ENCODE measurements at regions not wholly inside any gene's neighbourhood (a gene's known extent, or its start where the extent isn't known, plus 50 kb on each side); places are given as distances from the start of the nearest gene placed in this dataset.
"Not testable (repeated sequence)": the region's sequence is repeated elsewhere in the genome, so short reads cannot be mapped to it uniquely, and the experiment has no call there.

- not testable (repeated sequence) for H3K27me3 ChIP-seq (ENCODE audit: control insufficient read depth, insufficient read depth, low read length); H3K36me3 ChIP-seq (ENCODE audit: control insufficient read depth, insufficient read depth, low read length); H3K9me3 ChIP-seq (ENCODE audit: control insufficient read depth, insufficient read depth, low read depth, low read length); H3K4me1 ChIP-seq (ENCODE audit: control insufficient read depth, insufficient read depth, low read length); H3K4me3 ChIP-seq (ENCODE audit: low read depth, low read length); H3K9ac ChIP-seq (ENCODE audit: low read length); H3K27ac ChIP-seq (ENCODE audit: low read depth, low read length)
Measured at GRCh38 chr11:71167814-71168213, 84.6 kb downstream of the SHANK2 start.

- H3K9ac ChIP-seq (ENCODE audit: low read length): no peak overlapping the region
- no peaks in the 10 kb centered on the region for H3K36me3 ChIP-seq (ENCODE audit: control insufficient read depth, insufficient read depth, low read length)
- peaks cover 1% of the 10 kb centered on the region; the same call in 1 of the 2 replicates for H3K27me3 ChIP-seq (ENCODE audit: control insufficient read depth, insufficient read depth, low read length)
- H3K27ac ChIP-seq (ENCODE audit: low read depth, low read length): no peak overlapping the region
- H3K4me3 ChIP-seq (ENCODE audit: low read depth, low read length): no peak overlapping the region
- H3K4me1 ChIP-seq (ENCODE audit: control insufficient read depth, insufficient read depth, low read length): 0 out of 2 replicates have a peak, but pooled peaks cover 1% of the 10 kb centered on the region
- peaks cover 11% of the 10 kb centered on the region for H3K9me3 ChIP-seq (ENCODE audit: control insufficient read depth, insufficient read depth, low read depth, low read length)
Measured at GRCh38 chr11:71165771-71166170, 86.6 kb downstream of the SHANK2 start.

DNA sequence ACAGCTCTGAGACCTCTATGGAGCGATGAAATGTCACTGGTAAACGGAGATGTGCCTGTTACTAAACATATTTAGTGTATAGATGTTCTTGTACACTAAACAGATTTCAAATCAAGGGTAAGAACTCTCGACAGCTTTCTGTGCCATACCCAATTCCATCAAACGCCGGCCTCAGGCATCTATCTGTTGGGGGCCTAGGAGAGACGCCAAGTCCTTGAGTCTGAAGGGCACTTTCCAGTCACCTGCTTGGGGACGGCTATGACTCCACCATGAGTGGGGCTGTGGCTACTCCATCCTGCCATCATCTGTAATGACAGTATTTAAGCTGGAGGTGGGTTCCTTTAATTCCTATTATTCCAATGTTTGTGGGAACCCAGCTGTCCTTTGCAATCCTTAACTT lies 87.8 kb downstream of the SHANK2 start:
- Histone ChIP-seq H3K4me1 (ENCODE audit: control insufficient read depth, insufficient read depth, low read length) (no peaks in the 10 kb centered on the region), H3K36me3 (ENCODE audit: control insufficient read depth, insufficient read depth, low read length) (no peaks in the 10 kb centered on the region), H3K4me3 (ENCODE audit: low read depth, low read length) (no peak overlapping the region), H3K27me3 (ENCODE audit: control insufficient read depth, insufficient read depth, low read length) (peaks cover 9% of the 10 kb centered on the region; the same call in 1 of the 2 replicates), H3K9me3 (ENCODE audit: control insufficient read depth, insufficient read depth, low read depth, low read length) (peaks cover 8% of the 10 kb centered on the region), H3K9ac (ENCODE audit: low read length) (no peak overlapping the region), H3K27ac (ENCODE audit: low read depth, low read length) (no peak overlapping the region)

DNA sequence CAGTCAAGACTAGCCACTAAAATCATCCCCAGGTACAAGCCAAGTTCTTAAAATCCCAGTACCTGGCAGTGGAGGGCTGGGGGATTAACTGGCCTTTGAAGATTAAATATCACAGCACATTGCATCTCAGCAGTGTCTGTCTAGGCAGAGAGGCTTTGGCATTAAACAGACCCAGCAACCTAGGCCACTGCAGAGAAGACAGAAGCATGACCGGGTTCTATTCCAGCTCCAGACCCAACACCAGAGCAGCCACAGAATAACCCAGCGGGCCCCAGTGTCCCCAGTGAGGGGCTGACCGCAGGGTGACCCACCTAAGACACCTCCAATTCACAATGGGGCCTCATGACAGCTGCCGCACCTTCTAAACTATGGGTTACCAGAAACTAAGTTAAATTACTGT lies 88.2 kb downstream of the SHANK2 start:
- peaks cover 12% of the 10 kb centered on the region; the same call in 1 of the 2 replicates for H3K27me3 ChIP-seq (ENCODE audit: control insufficient read depth, insufficient read depth, low read length)
- H3K4me3 ChIP-seq (ENCODE audit: low read depth, low read length): no peak overlapping the region
- H3K9ac ChIP-seq (ENCODE audit: low read length): no peak overlapping the region
- H3K27ac ChIP-seq (ENCODE audit: low read depth, low read length): no peak overlapping the region
- H3K36me3 ChIP-seq (ENCODE audit: control insufficient read depth, insufficient read depth, low read length): no peaks in the 10 kb centered on the region
- H3K9me3 ChIP-seq (ENCODE audit: control insufficient read depth, insufficient read depth, low read depth, low read length): peaks cover 8% of the 10 kb centered on the region
- H3K4me1 ChIP-seq (ENCODE audit: control insufficient read depth, insufficient read depth, low read length): no peaks in the 10 kb centered on the region

- Histone ChIP-seq H3K36me3 (ENCODE audit: control insufficient read depth, insufficient read depth, low read length) (no peaks in the 10 kb centered on the region), H3K9me3 (ENCODE audit: control insufficient read depth, insufficient read depth, low read depth, low read length) (peaks cover 6% of the 10 kb centered on the region; the same call in 1 of the 2 replicates), H3K27ac (ENCODE audit: low read depth, low read length) (no peak overlapping the region), H3K9ac (ENCODE audit: low read length) (peak overlapping the region; percentile 58), H3K27me3 (ENCODE audit: control insufficient read depth, insufficient read depth, low read length) (peaks cover 19% of the 10 kb centered on the region; the same call in 1 of the 2 replicates), H3K4me3 (ENCODE audit: low read depth, low read length) (no peak overlapping the region), H3K4me1 (ENCODE audit: control insufficient read depth, insufficient read depth, low read length) (no peaks in the 10 kb centered on the region)
Measured at GRCh38 chr11:71163371-71163770, 89.0 kb downstream of the SHANK2 start.

DNA sequence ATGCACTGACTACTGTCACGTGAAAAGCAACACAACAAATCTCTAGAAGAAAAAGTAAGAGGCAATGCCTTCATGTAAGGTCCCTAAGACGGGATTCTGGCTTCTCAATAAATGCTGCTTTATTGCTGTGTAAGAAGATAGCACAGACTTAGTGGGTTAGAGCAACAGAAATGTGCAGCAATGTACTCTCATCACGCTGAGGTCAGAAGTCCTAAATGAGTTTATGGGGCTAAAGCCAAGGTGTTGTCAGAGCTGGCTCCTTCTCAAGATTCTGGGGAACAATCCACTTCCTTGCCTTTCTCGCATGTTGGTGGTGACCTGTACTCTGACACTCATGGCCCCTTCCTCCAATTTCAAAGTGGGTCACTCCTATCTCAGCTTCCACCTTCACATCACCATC lies 93.4 kb downstream of the SHANK2 start:
- Histone ChIP-seq H3K9me3 (ENCODE audit: control insufficient read depth, insufficient read depth, low read depth, low read length) (peaks cover 6% of the 10 kb centered on the region; the same call in 1 of the 2 replicates), H3K4me1 (ENCODE audit: control insufficient read depth, insufficient read depth, low read length) (no peaks in the 10 kb centered on the region), H3K27ac (ENCODE audit: low read depth, low read length) (no peak overlapping the region), H3K36me3 (ENCODE audit: control insufficient read depth, insufficient read depth, low read length) (no peaks in the 10 kb centered on the region), H3K9ac (ENCODE audit: low read length) (no peak overlapping the region), H3K4me3 (ENCODE audit: low read depth, low read length) (no peak overlapping the region), H3K27me3 (ENCODE audit: control insufficient read depth, insufficient read depth, low read length) (peaks cover 49% of the 10 kb centered on the region)

DNA sequence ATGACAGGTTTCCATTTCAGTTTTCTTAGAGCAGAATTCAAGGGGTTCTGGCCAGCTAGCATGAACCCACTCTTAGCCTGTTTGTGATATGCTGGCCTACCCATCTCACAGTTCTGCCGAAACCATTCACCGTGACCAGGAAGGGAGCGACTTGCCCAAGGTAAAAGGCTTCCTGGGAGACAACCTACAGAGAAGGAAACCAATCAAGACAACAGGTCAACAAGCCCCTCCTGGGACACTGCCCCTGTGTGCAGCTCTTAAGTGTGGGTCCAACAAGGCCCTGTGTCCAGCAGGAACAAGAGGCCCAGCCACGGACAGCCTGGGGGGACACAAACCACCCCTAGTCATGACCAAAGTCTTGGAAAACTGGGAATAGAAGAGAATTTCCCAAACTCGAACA lies 94.7 kb downstream of the SHANK2 start:
- not testable (repeated sequence) for H3K36me3 ChIP-seq (ENCODE audit: control insufficient read depth, insufficient read depth, low read length); H3K27ac ChIP-seq (ENCODE audit: low read depth, low read length); H3K9ac ChIP-seq (ENCODE audit: low read length); H3K4me1 ChIP-seq (ENCODE audit: control insufficient read depth, insufficient read depth, low read length); H3K4me3 ChIP-seq (ENCODE audit: low read depth, low read length); H3K9me3 ChIP-seq (ENCODE audit: control insufficient read depth, insufficient read depth, low read depth, low read length)
- H3K27me3 ChIP-seq (ENCODE audit: control insufficient read depth, insufficient read depth, low read length): peaks cover 61% of the 10 kb centered on the region

DNA sequence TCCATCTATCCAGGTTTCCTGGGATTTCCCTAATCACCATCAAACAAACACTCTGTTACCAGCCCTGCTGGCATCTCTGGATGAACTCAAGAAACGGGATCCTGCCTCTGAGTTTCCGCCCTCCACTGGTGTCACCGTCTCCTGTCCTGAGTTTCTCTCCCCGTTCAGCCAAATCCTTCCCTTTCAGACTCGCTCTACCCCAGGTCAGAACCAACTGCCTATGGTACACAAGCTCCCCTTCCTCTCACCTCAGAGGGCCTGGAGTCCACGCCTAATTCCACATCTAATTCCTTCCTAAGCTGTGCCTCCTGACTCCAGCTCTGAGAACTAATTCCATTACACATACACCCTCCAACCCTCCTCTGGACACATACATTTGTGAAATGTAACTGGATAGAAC lies 96.1 kb downstream of the SHANK2 start:
- Histone ChIP-seq H3K4me3 (ENCODE audit: low read depth, low read length) (no peak overlapping the region), H3K4me1 (ENCODE audit: control insufficient read depth, insufficient read depth, low read length) (peaks cover 11% of the 10 kb centered on the region), H3K27me3 (ENCODE audit: control insufficient read depth, insufficient read depth, low read length) (peaks cover 75% of the 10 kb centered on the region), H3K27ac (ENCODE audit: low read depth, low read length) (no peak overlapping the region), H3K36me3 (ENCODE audit: control insufficient read depth, insufficient read depth, low read length) (no peaks in the 10 kb centered on the region), H3K9ac (ENCODE audit: low read length) (no peak overlapping the region), H3K9me3 (ENCODE audit: control insufficient read depth, insufficient read depth, low read depth, low read length) (no peaks in the 10 kb centered on the region)

GRCh38 chr11:71155846-71156245 lies 96.5 kb downstream of the SHANK2 start:
- peaks cover 11% of the 10 kb centered on the region for H3K4me1 ChIP-seq (ENCODE audit: control insufficient read depth, insufficient read depth, low read length)
- peaks cover 79% of the 10 kb centered on the region for H3K27me3 ChIP-seq (ENCODE audit: control insufficient read depth, insufficient read depth, low read length)
- no peak overlapping the region for H3K27ac ChIP-seq (ENCODE audit: low read depth, low read length)
- no peaks in the 10 kb centered on the region for H3K36me3 ChIP-seq (ENCODE audit: control insufficient read depth, insufficient read depth, low read length)
- H3K4me3 ChIP-seq (ENCODE audit: low read depth, low read length): no peak overlapping the region
- no peak overlapping the region for H3K9ac ChIP-seq (ENCODE audit: low read length)
- H3K9me3 ChIP-seq (ENCODE audit: control insufficient read depth, insufficient read depth, low read depth, low read length): no peaks in the 10 kb centered on the region

DNA sequence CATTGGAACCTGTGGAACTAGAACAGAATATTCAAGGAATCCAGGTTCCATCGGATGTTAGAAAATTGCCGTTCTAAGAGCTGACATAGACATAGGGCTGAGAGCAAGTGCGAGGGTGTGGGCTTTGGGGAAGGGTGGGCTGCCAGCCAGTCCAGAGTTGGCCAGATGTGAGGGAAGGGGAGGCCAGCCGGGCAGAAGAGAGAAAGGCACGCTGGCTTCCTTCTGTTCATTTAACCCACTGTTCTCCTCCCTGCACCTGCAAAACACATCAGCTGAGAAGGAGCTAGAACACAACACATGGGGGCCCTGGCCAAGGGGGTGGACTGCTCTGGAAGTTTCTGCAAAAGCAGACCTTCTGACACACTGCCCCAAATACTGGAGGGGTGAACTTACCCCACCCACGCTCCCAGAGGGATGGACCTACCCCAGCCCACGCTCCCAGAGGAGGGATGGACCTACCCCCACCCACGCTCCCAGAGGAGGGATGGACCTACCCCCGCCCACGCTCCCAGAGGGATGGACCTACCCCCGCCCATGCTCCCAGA lies 98.0 kb downstream of the SHANK2 start:
- H3K27me3 ChIP-seq (ENCODE audit: control insufficient read depth, insufficient read depth, low read length): peaks cover 78% of the 10 kb centered on the region
- H3K9me3 ChIP-seq (ENCODE audit: control insufficient read depth, insufficient read depth, low read depth, low read length): no peaks in the 10 kb centered on the region; the same call in 1 of the 2 replicates
- no peak overlapping the region for H3K27ac ChIP-seq (ENCODE audit: low read depth, low read length)
- no peaks in the 10 kb centered on the region for H3K36me3 ChIP-seq (ENCODE audit: control insufficient read depth, insufficient read depth, low read length)
- no peak overlapping the region for H3K4me3 ChIP-seq (ENCODE audit: low read depth, low read length)
- peaks cover 11% of the 10 kb centered on the region for H3K4me1 ChIP-seq (ENCODE audit: control insufficient read depth, insufficient read depth, low read length)
- no peak overlapping the region for H3K9ac ChIP-seq (ENCODE audit: low read length)

DNA sequence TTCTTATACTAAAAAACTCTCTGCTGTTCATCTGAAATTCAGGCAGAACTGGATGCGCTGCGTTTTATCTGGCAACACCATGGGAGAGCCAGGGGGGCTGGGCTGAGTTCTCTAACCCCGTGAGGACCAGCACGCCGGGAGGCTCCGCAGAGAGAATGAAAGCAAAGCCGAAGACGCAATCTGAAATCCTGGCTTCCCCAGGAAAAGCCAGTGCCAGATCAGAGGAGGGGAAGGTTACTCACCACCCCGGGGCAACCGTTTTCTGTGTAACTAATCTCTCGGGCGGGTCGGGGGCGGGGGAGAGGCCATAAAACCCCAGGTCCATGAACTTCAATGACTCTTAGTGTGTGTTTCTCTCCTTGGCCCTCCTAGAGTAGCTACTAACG lies 99.4 kb downstream of the SHANK2 start:
- no peak overlapping the region for H3K4me3 ChIP-seq (ENCODE audit: low read depth, low read length)
- H3K9ac ChIP-seq (ENCODE audit: low read length): no peak overlapping the region
- no peaks in the 10 kb centered on the region for H3K36me3 ChIP-seq (ENCODE audit: control insufficient read depth, insufficient read depth, low read length)
- peaks cover 80% of the 10 kb centered on the region for H3K27me3 ChIP-seq (ENCODE audit: control insufficient read depth, insufficient read depth, low read length)
- no peaks in the 10 kb centered on the region; the same call in 1 of the 2 replicates for H3K9me3 ChIP-seq (ENCODE audit: control insufficient read depth, insufficient read depth, low read depth, low read length)
- peaks cover 11% of the 10 kb centered on the region for H3K4me1 ChIP-seq (ENCODE audit: control insufficient read depth, insufficient read depth, low read length)
- no peak overlapping the region for H3K27ac ChIP-seq (ENCODE audit: low read depth, low read length)
